Trophoblast cell (in vitro differentiated cells and primary cell): ENCODE measurements at regions not wholly inside any gene's neighbourhood (a gene's known extent, or its start where the extent isn't known, plus 50 kb on each side); places are given as distances from the start of the nearest gene placed in this dataset.
A peak's percentile ranks its signal among the peaks of the same experiment; 100 is the strongest.
"Not testable (repeated sequence)": the region's sequence is repeated elsewhere in the genome, so short reads cannot be mapped to it uniquely, and the experiment has no call there.

Source experiments
- DNase-seq, 2 donors: peaks; one replicate each; pipeline ENCODE4 v3.0.0-alpha.2; 2016
- H2AFZ ChIP-seq: 2 replicates; pipeline ENCODE4 v1.6.1; 2013; ENCODE audit warnings: low read length, moderate library complexity, mild to moderate bottlenecking; ENCODE audit not compliant: insufficient read depth, poor library complexity
- H2AK5ac ChIP-seq: 2 replicates; pipeline ENCODE4 v1.6.1; 2013; ENCODE audit warnings: mild to moderate bottlenecking, low read length
- H2BK120ac ChIP-seq: 2 replicates; pipeline ENCODE4 v1.6.1; 2013; ENCODE audit warnings: low read length, mild to moderate bottlenecking, moderate library complexity; ENCODE audit not compliant: insufficient read depth, poor library complexity
- H2BK12ac ChIP-seq: 2 replicates; pipeline ENCODE4 v1.6.1; 2013; ENCODE audit warnings: mild to moderate bottlenecking, low read length, moderate library complexity
- H2BK5ac ChIP-seq: 2 replicates; pipeline ENCODE4 v1.6.1; 2013; ENCODE audit warnings: low read length, low read depth, moderate library complexity, mild to moderate bottlenecking; ENCODE audit not compliant: poor library complexity
- H3K14ac ChIP-seq: 2 replicates; pipeline ENCODE4 v1.6.1; 2013; ENCODE audit warnings: mild to moderate bottlenecking, low read length
- H3K18ac ChIP-seq: 2 replicates; pipeline ENCODE4 v1.6.1; 2013; ENCODE audit warnings: mild to moderate bottlenecking, low read length
- H3K23ac ChIP-seq: 2 replicates; pipeline ENCODE4 v1.6.1; 2013; ENCODE audit warnings: low read length
- H3K27ac ChIP-seq: 2 replicates; pipeline ENCODE4 v1.5.1; 2013; ENCODE audit warnings: low read depth, mild to moderate bottlenecking, inconsistent platforms, low read length, moderate library complexity
- H3K27me3 ChIP-seq: 2 replicates; pipeline ENCODE4 v1.6.1; 2013; ENCODE audit warnings: inconsistent platforms, mild to moderate bottlenecking, low read length, moderate library complexity; ENCODE audit not compliant: insufficient read depth
- H3K36me3 ChIP-seq, 2 experiments: 1 replicate in 1 of 2; 2 replicates in 1 of 2; pipeline ENCODE4 v1.6.1; 2013; ENCODE audit warnings: low read length in 2 of 2, mild to moderate bottlenecking in 2 of 2, moderate library complexity in 1 of 2; ENCODE audit not compliant: insufficient read depth in 2 of 2, control insufficient read depth in 1 of 2
- H3K4ac ChIP-seq: 2 replicates; pipeline ENCODE4 v1.6.1; 2013; ENCODE audit warnings: low read depth, mild to moderate bottlenecking, low read length, moderate library complexity
- H3K4me1 ChIP-seq, 2 experiments: 1 replicate in 1 of 2; 2 replicates in 1 of 2; pipeline ENCODE4 v1.6.1; 2013; ENCODE audit warnings: low read length in 2 of 2, mild to moderate bottlenecking in 2 of 2, moderate library complexity in 1 of 2; ENCODE audit not compliant: insufficient read depth in 2 of 2, control insufficient read depth in 1 of 2
- H3K4me2 ChIP-seq: 2 replicates; pipeline ENCODE4 v1.6.1; 2013; ENCODE audit warnings: inconsistent platforms, mild to moderate bottlenecking, low read length, moderate library complexity
- H3K4me3 ChIP-seq: 2 replicates; pipeline ENCODE4 v1.5.1; 2013; ENCODE audit warnings: mild to moderate bottlenecking, low read depth, low read length, inconsistent platforms
- H3K79me1 ChIP-seq: one replicate; pipeline ENCODE4 v1.6.1; 2013; ENCODE audit warnings: low read length
- H3K79me2 ChIP-seq: 2 replicates; pipeline ENCODE4 v1.6.1; 2013; ENCODE audit warnings: low read length, mild to moderate bottlenecking; ENCODE audit not compliant: control insufficient read depth, insufficient read depth, poor library complexity
- H3K9ac ChIP-seq: 2 replicates; pipeline ENCODE4 v1.6.1; 2013; ENCODE audit warnings: mild to moderate bottlenecking, low read length
- H3K9me3 ChIP-seq: 2 replicates; pipeline ENCODE4 v1.6.1; 2013; ENCODE audit warnings: low read depth, mild to moderate bottlenecking, control low read depth, inconsistent platforms, low read length; ENCODE audit not compliant: insufficient read depth
- H4K12ac ChIP-seq: 2 replicates; pipeline ENCODE4 v1.6.1; 2013; ENCODE audit warnings: low read depth, mild to moderate bottlenecking, low read length, moderate library complexity
- H4K8ac ChIP-seq: 2 replicates; pipeline ENCODE4 v1.6.1; 2013; ENCODE audit warnings: low read depth, mild to moderate bottlenecking, low read length, moderate library complexity
- H4K91ac ChIP-seq: one replicate; pipeline ENCODE4 v1.6.1; 2013; ENCODE audit warnings: low read depth, mild to moderate bottlenecking, low read length, moderate library complexity
- WGBS: extraction: QIAGEN DNeasy Blood & Tissue Kit; methylation state at CpG from one replicate; pipeline ENCODE4 v1.1.7; 2013; ENCODE audit warnings: missing lambda C conversion rate; ENCODE audit not compliant: insufficient read length, insufficient coverage; ENCODE audit errors: extremely low coverage; 5-methylcytosine and 5-hydroxymethylcytosine counted together

DNA sequence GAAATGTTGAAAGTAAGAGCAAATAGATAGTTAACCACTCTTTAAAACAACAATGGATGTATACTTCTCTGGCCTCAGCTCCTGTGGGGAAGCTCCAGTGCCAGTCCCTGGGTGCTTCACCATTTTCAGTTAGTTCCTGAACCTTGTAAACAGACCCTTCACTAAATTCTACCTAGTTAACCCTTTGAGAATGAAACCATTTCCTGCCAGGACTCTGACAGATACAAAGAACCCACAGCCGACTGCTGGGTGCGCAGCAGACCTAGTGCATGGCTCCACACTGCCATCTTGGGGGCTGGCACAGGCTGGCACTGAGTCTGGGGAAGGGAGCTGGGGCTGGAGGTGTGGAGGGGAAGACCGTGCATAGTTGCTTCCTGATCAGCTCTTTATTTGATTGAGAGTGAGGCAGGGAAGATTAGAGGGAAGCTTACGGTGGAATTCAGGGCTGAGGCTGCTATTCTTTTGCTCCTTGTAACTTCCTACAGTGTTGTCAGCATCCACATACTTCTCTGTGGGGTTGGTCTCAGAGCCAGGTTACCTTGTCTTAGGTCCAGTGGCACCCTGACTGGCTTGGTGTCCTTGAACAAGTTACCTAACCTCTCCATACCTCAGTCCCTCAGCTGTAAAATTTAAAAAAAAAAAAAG lies 62.3 kb upstream of the TP53BP2 start:
- not testable (repeated sequence) for H3K4me3 ChIP-seq, DNase-seq, H3K4me2 ChIP-seq, H3K18ac ChIP-seq, H2BK5ac ChIP-seq, H3K4ac ChIP-seq, H2AK5ac ChIP-seq, H4K12ac ChIP-seq, H3K14ac ChIP-seq, H3K4me1 ChIP-seq, H3K9ac ChIP-seq, H3K36me3 ChIP-seq, H2AFZ ChIP-seq, H3K27me3 ChIP-seq, H3K23ac ChIP-seq, H2BK120ac ChIP-seq, H3K27ac ChIP-seq, H4K8ac ChIP-seq, H3K9me3 ChIP-seq, H3K79me2 ChIP-seq, H2BK12ac ChIP-seq, H3K79me1 ChIP-seq
- no CpG with 5 or more reads among the region's 4 CpGs for WGBS
- peak overlapping the region; percentile 2 for H4K91ac ChIP-seq

DNA sequence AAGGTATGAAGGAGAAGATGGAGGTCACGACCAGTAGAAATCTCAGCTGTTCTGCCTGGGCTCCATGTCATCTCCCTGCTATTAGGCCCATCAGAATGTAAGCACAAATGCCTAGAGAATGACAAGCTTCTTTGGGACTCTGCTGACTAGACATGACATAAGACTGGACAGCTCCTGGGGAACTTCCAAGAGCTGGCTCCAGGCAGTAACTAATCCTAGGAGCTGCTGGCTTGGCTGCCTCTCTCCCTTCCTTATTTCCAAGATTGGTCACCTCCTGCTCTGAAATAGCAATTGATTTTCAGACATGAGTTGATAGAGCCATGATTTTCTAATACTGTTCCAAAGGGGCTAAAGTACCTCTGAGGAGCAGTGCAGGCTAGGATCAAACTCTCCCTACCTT lies 57.5 kb upstream of the TP53BP2 start:
- not testable (repeated sequence) for H3K23ac ChIP-seq, H4K12ac ChIP-seq, H3K4ac ChIP-seq, H3K4me3 ChIP-seq, H3K79me1 ChIP-seq, H2BK5ac ChIP-seq, H3K9ac ChIP-seq, H3K18ac ChIP-seq, H3K4me1 ChIP-seq, H3K14ac ChIP-seq, H3K27ac ChIP-seq, DNase-seq, H3K4me2 ChIP-seq, H2BK12ac ChIP-seq, H4K91ac ChIP-seq, H4K8ac ChIP-seq, H3K9me3 ChIP-seq, H2AFZ ChIP-seq, H3K27me3 ChIP-seq, H2BK120ac ChIP-seq, H3K36me3 ChIP-seq, H2AK5ac ChIP-seq, H3K79me2 ChIP-seq
- WGBS = no CpG with 5 or more reads among the region's 1 CpG

DNA sequence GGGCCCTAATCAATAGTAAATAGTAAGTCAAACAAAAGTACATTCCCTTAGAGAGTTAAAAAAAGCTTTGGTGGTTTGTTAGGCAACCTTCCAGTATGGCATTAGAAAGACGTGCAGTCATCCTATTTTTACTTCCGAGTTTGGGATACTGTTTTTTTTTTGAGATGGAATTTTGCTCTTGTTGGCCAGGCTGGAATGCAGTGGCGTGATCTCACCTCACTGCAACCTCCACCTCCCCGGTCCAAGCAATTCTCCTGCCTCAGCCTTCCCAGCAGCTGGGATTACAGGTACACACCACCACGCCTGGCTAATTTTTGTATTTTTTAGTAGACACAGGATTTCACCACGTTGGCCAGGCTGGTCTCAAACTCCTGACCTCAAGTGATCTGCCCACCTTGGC lies 54.0 kb upstream of the TP53BP2 start:
- H3K4ac ChIP-seq, H4K91ac ChIP-seq, H3K18ac ChIP-seq, H3K4me2 ChIP-seq, H4K12ac ChIP-seq, H3K36me3 ChIP-seq, H2AFZ ChIP-seq, H3K4me3 ChIP-seq, H3K27ac ChIP-seq, H3K14ac ChIP-seq, H3K27me3 ChIP-seq, H2BK5ac ChIP-seq, H4K8ac ChIP-seq, H3K9ac ChIP-seq, H3K9me3 ChIP-seq, H3K79me2 ChIP-seq, H2BK12ac ChIP-seq, H3K79me1 ChIP-seq, H2AK5ac ChIP-seq, H3K23ac ChIP-seq, H3K4me1 ChIP-seq, H2BK120ac ChIP-seq: not testable (repeated sequence)
- peak in 1 of 2 donors; percentile 55 for DNase-seq
- no CpG with 5 or more reads among the region's 6 CpGs for WGBS

DNA sequence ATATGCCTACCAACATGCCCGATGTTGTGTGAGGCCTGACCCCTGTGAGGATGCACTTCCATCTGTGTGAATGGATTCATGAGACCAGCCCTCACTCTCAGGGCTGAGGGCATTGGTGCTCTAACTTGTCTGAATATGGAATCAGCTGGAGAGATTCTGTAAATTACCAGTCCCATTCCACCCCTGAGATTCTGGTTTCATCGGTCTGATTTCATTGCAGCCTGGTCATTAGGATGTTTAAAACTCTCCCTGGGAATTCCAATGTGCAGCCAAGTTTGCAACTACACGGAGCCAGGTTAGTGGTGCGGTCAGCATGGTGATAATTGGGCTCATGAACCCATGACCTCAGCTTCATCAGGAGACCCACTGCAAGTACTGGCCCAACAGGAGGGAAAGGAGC lies 51.4 kb upstream of the TP53BP2 start:
- not testable (repeated sequence) for H3K4ac ChIP-seq, H3K18ac ChIP-seq, H2BK120ac ChIP-seq, H3K23ac ChIP-seq, H3K4me2 ChIP-seq, H2AK5ac ChIP-seq, H4K8ac ChIP-seq, H4K91ac ChIP-seq, H3K14ac ChIP-seq, H3K27ac ChIP-seq, H3K79me1 ChIP-seq, H2BK12ac ChIP-seq, H3K36me3 ChIP-seq, H4K12ac ChIP-seq, H3K9me3 ChIP-seq, H2BK5ac ChIP-seq, DNase-seq, H2AFZ ChIP-seq, H3K79me2 ChIP-seq, H3K9ac ChIP-seq, H3K27me3 ChIP-seq, H3K4me1 ChIP-seq, H3K4me3 ChIP-seq
- WGBS = no CpG with 5 or more reads among the region's 4 CpGs
